Esophagus muscularis mucosa (tissue), 4 donors: ENCODE measurements at regions not wholly inside any gene's neighbourhood (a gene's known extent, or its start where the extent isn't known, plus 50 kb on each side); places are given as distances from the start of the nearest gene placed in this dataset.

Experiments used
- DNase-seq: peaks from one replicate; pipeline ENCODE4 v3.0.0-alpha.2; 2017; ENCODE audit errors: extremely low spot score
- H3K27ac ChIP-seq, 4 donors: fragments of 200-600 bp; sonication (generic); replicated peaks in 1 of 4; 1 replicate in 3 of 4; 2 replicates in 1 of 4; pipeline ENCODE4 v1.5.1; 2016 to 2019; ENCODE audit warnings: mild to moderate bottlenecking in 1 of 4
- H3K27me3 ChIP-seq, 4 donors: fragments of 200-600 bp; sonication (generic); one replicate each; pipeline versions ENCODE4 v1.5.1 to v1.6.0; 2016 to 2019
- H3K36me3 ChIP-seq, 4 donors: fragments of 200-600 bp; sonication (generic); one replicate each; pipeline ENCODE4 v1.5.1; 2016 to 2019
- H3K4me1 ChIP-seq, 4 donors: fragments of 200-600 bp; sonication (generic); one replicate each; pipeline ENCODE4 v1.5.1; 2016 to 2019
- H3K4me3 ChIP-seq, 4 donors: fragments of 200-600 bp; sonication (generic); 1 replicate in 2 of 4; 2 replicates in 2 of 4; pipeline ENCODE4 v1.5.1; 2016 to 2019; ENCODE audit warnings: mild to moderate bottlenecking in 4 of 4, moderate library complexity in 1 of 4
- H3K9me3 ChIP-seq, 4 donors: fragments of 200-600 bp; sonication (generic); 1 replicate in 3 of 4; 2 replicates in 1 of 4; pipeline ENCODE4 v1.5.1; 2016 to 2019
- EP300 ChIP-seq: sonication (generic); formaldehyde crosslinking; IDR thresholded peaks from one replicate; pipeline ENCODE4 v1.6.1; 2017; ENCODE audit warnings: antibody characterized with exemption
- POLR2A ChIP-seq: fragments of 450-650 bp; IDR thresholded peaks from one replicate; pipeline ENCODE4 v1.6.1; 2017; ENCODE audit warnings: antibody characterized with exemption, moderate library complexity, mild to moderate bottlenecking, low read depth
- POLR2AphosphoS5 ChIP-seq, 2 donors: sonication (generic); formaldehyde crosslinking; IDR thresholded peaks; one replicate each; pipeline ENCODE4 v1.6.1; 2017; ENCODE audit warnings: antibody characterized with exemption in 2 of 2
- WGBS: methylation state at CpG from one replicate; pipeline ENCODE4 v1.1.5; 2018; 5-methylcytosine and 5-hydroxymethylcytosine counted together
- intact Hi-C: fragments of 100-400 bp; cut with DNase I; formaldehyde crosslinking; loops from one replicate; pipeline ENCODE4 v1.15.1; 2023
- TF ChIP-seq, protein P1 (sequence below), 3 experiments: fragments of 200-600 bp in 2 of 3; fragments of 450-650 bp in 1 of 3; sonication (generic) in 2 of 3; IDR thresholded peaks; one replicate each; pipeline ENCODE4 v1.5.1; 2017 to 2019; ENCODE audit warnings: antibody characterized with exemption in 3 of 3, mild to moderate bottlenecking in 2 of 3, moderate library complexity in 1 of 3

DNA sequence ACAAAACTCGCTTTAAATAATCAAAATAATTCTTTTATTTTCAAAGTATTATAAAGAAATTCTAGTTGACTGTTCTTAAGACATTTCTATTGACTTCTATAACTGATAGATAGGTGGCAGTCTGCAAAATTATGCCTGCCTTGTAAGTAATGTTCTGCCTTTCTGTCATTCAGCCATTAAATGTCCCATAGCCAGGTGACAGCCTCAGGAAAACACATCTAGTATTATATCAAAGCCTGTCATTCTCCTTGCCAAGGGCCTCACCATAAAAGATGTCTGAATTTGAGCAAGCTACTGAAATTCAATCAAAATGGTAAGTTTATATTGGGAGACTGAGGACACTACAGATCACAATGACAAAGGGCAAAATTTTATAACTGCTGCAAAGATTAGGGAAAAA, 170.4 kb upstream of the COX7C start:
- no peaks in the 10 kb centered on the region for H3K27me3 ChIP-seq
- H3K9me3 ChIP-seq: no peaks in the 10 kb centered on the region
- intact Hi-C loops: no loop called here
- H3K36me3 ChIP-seq: no peaks in the 10 kb centered on the region
- DNase-seq: no peak
- no peak for TF ChIP-seq POLR2A
- no peak for TF ChIP-seq EP300
- no peak for TF ChIP-seq POLR2AphosphoS5 (IDR thresholded peaks at IDR 0.05)
- TF ChIP-seq, protein P1, sequence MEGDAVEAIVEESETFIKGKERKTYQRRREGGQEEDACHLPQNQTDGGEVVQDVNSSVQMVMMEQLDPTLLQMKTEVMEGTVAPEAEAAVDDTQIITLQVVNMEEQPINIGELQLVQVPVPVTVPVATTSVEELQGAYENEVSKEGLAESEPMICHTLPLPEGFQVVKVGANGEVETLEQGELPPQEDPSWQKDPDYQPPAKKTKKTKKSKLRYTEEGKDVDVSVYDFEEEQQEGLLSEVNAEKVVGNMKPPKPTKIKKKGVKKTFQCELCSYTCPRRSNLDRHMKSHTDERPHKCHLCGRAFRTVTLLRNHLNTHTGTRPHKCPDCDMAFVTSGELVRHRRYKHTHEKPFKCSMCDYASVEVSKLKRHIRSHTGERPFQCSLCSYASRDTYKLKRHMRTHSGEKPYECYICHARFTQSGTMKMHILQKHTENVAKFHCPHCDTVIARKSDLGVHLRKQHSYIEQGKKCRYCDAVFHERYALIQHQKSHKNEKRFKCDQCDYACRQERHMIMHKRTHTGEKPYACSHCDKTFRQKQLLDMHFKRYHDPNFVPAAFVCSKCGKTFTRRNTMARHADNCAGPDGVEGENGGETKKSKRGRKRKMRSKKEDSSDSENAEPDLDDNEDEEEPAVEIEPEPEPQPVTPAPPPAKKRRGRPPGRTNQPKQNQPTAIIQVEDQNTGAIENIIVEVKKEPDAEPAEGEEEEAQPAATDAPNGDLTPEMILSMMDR (IDR thresholded peaks at IDR 0.05): no peak
- H3K27ac ChIP-seq: no peak overlapping the region
- H3K4me1 ChIP-seq: no peaks in the 10 kb centered on the region
- H3K4me3 ChIP-seq: no peak overlapping the region
- WGBS: 81% methylated on average over 1 of the region's 1 CpG

DNA sequence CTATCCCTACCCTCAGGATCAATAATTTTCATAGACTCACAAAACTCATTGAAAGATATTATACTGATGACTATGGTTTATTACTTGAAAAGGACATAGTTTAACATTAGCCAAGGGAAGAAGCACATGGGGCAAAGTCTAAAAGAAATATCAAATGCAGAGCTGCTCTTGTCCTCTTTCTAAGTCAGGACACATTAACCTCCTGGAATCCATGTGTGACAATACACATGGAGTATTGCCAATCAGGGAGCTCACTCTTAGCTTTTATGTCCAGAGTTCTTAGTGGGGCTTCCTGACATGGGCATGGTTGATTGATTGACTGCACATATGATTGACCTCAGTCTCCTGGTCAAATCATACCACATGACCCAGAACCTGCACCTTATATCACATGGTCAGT, 165.5 kb upstream of the COX7C start:
- no peak for DNase-seq
- Histone ChIP-seq H3K4me1 (no peaks in the 10 kb centered on the region), H3K4me3 (no peak overlapping the region), H3K27me3 (no peaks in the 10 kb centered on the region), H3K27ac (no peak overlapping the region), H3K36me3 (no peaks in the 10 kb centered on the region), H3K9me3 (no peaks in the 10 kb centered on the region)
- TF ChIP-seq, protein P1 (IDR thresholded peaks at IDR 0.05): no peak
- TF ChIP-seq POLR2AphosphoS5 (IDR thresholded peaks at IDR 0.05): no peak
- no peak for TF ChIP-seq EP300
- no peak for TF ChIP-seq POLR2A
- intact Hi-C loops: no loop called here

DNA sequence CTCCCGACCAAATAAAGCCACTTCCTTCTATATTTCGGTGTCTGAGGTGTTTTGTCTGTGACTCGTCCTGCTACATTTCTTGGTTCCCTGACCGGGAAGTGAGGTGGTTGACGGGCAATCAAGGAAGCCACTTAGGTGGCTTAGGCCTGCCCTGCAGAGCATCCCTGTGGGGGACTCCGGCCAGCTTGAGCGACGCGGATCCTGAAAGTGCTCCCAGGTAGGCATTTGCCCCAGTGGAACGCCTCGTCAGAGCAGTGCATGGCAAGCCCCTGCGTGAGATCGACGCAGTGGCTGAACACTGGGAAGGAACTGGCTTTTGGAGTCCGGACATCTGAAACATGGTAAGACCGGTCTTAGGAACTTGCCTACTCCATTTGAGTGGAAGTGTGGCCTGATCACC, 157.2 kb upstream of the COX7C start:
- Histone ChIP-seq H3K27me3 (no peaks in the 10 kb centered on the region), H3K36me3 (no peaks in the 10 kb centered on the region), H3K4me3 (no peak overlapping the region), H3K27ac (no peak overlapping the region), H3K9me3 (peaks cover 0 to 18% (median 10%) of the 10 kb centered on the region in 4 donors), H3K4me1 (peaks cover 5 to 12% (median 10%) of the 10 kb centered on the region in 4 donors)
- WGBS: 89% methylated on average over 16 of the region's 16 CpGs
- intact Hi-C loops: no loop called here
- TF ChIP-seq POLR2AphosphoS5 (IDR thresholded peaks at IDR 0.05): no peak
- TF ChIP-seq, protein P1 (IDR thresholded peaks at IDR 0.05): no peak
- TF ChIP-seq EP300: no peak
- no peak for TF ChIP-seq POLR2A
- no peak for DNase-seq

DNA sequence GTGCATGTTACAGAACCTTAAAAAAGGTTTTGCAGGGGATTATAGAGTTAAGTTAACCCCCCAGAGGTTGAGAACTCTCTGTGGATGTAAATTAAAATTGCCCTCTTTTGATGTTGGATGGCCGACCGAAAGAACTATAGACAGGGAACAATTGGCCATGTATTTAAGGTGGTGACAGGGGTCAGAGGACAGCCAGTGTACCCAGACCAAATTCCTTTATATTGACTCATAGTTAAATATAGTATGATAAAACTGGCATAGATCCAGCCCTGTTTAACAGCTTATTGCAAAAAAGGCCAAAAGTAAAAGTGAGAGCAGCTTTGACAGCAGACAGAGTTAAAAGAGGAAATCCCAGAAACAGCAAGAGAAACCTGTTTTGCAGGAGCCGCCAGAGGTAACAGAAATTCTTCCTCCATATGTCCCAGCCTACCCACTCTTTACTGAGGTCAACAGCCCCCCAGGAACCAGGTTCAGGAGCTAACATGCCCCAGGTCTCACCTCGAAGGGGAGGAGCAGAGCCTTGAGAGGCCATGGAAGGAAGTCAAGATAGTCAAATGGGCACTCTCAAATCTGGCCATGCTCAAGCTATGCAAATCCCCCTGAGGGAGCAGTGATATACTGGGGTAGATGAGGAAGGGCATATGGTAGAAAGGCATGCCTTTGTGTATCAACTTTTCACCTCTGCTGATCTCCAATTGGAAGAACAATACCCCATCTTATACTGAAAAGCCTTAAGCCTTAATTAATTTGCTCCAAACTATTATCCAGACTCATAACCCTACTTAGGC, 156.4 kb upstream of the COX7C start:
- H3K9me3 ChIP-seq: peaks cover 0 to 23% (median 14%) of the 10 kb centered on the region in 4 donors
- H3K4me3 ChIP-seq: no peak overlapping the region
- peaks cover 5 to 12% (median 10%) of the 10 kb centered on the region in 4 donors for H3K4me1 ChIP-seq
- no peaks in the 10 kb centered on the region for H3K27me3 ChIP-seq
- no peak for DNase-seq
- no peaks in the 10 kb centered on the region for H3K36me3 ChIP-seq
- TF ChIP-seq, protein P1 (IDR thresholded peaks at IDR 0.05): no peak
- TF ChIP-seq EP300 (no peak), POLR2AphosphoS5 (IDR thresholded peaks at IDR 0.05) (no peak), POLR2A (no peak)
- intact Hi-C loops: no loop called here
- 57% methylated on average over 4 of the region's 4 CpGs for WGBS
- no peak overlapping the region for H3K27ac ChIP-seq
